Transverse colon (tissue), 3 donors: ENCODE measurements at regions not wholly inside any gene's neighbourhood (a gene's known extent, or its start where the extent isn't known, plus 50 kb on each side); places are given as distances from the start of the nearest gene placed in this dataset.

ENCODE experiments used
- CTCF ChIP-seq, 5 experiments: fragments of 200-600 bp in 3 of 5; fragments of 450-650 bp in 2 of 5; sonication (generic) in 3 of 5; IDR thresholded peaks; 1 replicate in 2 of 5; 2 replicates in 3 of 5; pipeline ENCODE4 v1.5.1; 2016 to 2017; ENCODE audit warnings: antibody characterized with exemption in 5 of 5, inconsistent platforms in 3 of 5, mild to moderate bottlenecking in 2 of 5, moderate library complexity in 1 of 5
- EP300 ChIP-seq: sonication (generic); formaldehyde crosslinking; IDR thresholded peaks from one replicate; pipeline ENCODE4 v1.6.1; 2017; ENCODE audit warnings: antibody characterized with exemption, low read depth
- POLR2A ChIP-seq: fragments of 450-650 bp; IDR thresholded peaks from one replicate; pipeline ENCODE4 v1.6.1; 2016; ENCODE audit warnings: antibody characterized with exemption, mild to moderate bottlenecking, moderate library complexity

GRCh38 chr17:43330876-43331639, 67.7 kb upstream of the ARL4D start:
- TF ChIP-seq CTCF (IDR thresholded peaks at IDR 0.05), result no peak
- no peak for TF ChIP-seq POLR2A
- TF ChIP-seq EP300, result no peak
